Lower leg skin (tissue), 4 donors: ENCODE measurements at regions not wholly inside any gene's neighbourhood (a gene's known extent, or its start where the extent isn't known, plus 50 kb on each side); places are given as distances from the start of the nearest gene placed in this dataset.

Experiments used
- DNase-seq, 2 donors: peaks; one replicate each; pipeline ENCODE4 v3.0.0-alpha.2; 2019; ENCODE audit warnings: low spot score in 2 of 2
- H3K4me3 ChIP-seq: fragments of 200-600 bp; sonication (generic); 2 replicates; pipeline ENCODE4 v1.5.1; 2017; ENCODE audit warnings: mild to moderate bottlenecking, low read depth; ENCODE audit not compliant: poor library complexity, severe bottlenecking
- POLR2A ChIP-seq, 2 donors: fragments of 450-650 bp; IDR thresholded peaks; one replicate each; pipeline ENCODE4 v1.6.1; 2016 to 2017; ENCODE audit warnings: antibody characterized with exemption in 2 of 2, mild to moderate bottlenecking in 1 of 2, moderate library complexity in 1 of 2
- WGBS, 2 donors: methylation state at CpG; one replicate each; pipeline ENCODE4 v1.1.5; 2018; 5-methylcytosine and 5-hydroxymethylcytosine counted together
- intact Hi-C: fragments of 100-400 bp; cut with DNase I; formaldehyde crosslinking; loops from one replicate; pipeline ENCODE4 v1.15.0; 2023; ENCODE audit warnings: low total_unique reads
- TF ChIP-seq, protein P1 (sequence below), 3 donors: fragments of 450-650 bp; IDR thresholded peaks; one replicate each; pipeline ENCODE4 v1.5.1; 2016; ENCODE audit warnings: antibody characterized with exemption in 3 of 3, mild to moderate bottlenecking in 3 of 3, moderate library complexity in 2 of 3

DNA sequence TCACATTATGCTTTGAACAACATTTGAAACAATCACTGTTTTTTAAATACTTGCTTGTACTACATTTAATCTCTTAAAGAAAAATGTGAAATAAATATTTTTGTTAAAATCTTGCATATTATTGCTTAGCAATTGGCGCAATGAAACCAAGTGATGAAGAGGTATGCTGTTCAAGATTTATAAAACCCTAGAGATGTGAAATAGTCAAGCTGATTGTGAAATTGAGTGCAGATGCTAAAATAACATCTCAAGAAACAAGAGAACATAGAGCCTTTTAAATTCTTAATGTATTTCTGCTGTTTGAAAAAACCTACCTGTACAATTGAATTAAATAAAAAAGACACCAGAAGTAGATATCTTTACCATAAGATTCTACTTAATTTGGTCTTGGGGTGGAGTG is 179.2 kb upstream of the MCHR2 start:
- no peak for DNase-seq
- no peak overlapping the region for H3K4me3 ChIP-seq
- intact Hi-C loops = no loop called here
- TF ChIP-seq, protein P1, sequence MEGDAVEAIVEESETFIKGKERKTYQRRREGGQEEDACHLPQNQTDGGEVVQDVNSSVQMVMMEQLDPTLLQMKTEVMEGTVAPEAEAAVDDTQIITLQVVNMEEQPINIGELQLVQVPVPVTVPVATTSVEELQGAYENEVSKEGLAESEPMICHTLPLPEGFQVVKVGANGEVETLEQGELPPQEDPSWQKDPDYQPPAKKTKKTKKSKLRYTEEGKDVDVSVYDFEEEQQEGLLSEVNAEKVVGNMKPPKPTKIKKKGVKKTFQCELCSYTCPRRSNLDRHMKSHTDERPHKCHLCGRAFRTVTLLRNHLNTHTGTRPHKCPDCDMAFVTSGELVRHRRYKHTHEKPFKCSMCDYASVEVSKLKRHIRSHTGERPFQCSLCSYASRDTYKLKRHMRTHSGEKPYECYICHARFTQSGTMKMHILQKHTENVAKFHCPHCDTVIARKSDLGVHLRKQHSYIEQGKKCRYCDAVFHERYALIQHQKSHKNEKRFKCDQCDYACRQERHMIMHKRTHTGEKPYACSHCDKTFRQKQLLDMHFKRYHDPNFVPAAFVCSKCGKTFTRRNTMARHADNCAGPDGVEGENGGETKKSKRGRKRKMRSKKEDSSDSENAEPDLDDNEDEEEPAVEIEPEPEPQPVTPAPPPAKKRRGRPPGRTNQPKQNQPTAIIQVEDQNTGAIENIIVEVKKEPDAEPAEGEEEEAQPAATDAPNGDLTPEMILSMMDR (IDR thresholded peaks at IDR 0.05) = no peak
- TF ChIP-seq POLR2A (IDR thresholded peaks at IDR 0.05) = no peak
- 68 to 70% methylated on average over 1 of the region's 1 CpG for WGBS, 2 donors

DNA sequence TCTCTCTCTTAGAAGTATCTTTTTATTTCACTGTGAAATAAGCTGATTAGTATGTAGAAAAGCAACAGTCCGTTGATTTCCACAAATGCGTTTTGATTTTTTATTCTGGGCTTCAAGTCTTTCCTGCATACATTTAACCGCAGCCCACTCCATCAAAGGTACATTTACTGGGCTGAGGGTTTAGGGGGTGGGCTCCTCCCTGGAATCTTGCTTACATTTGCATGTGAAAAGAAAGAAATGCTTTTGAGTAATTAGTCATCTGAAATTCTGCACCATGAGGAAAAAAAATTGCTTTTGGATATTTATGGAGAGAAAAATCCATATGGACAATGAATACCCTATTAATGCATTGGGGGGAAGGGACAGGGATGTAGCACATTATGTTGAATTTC is 178.3 kb upstream of the MCHR2 start:
- intact Hi-C loops = no loop called here
- TF ChIP-seq, protein P1 (IDR thresholded peaks at IDR 0.05) = no peak
- TF ChIP-seq POLR2A (IDR thresholded peaks at IDR 0.05) = no peak

DNA sequence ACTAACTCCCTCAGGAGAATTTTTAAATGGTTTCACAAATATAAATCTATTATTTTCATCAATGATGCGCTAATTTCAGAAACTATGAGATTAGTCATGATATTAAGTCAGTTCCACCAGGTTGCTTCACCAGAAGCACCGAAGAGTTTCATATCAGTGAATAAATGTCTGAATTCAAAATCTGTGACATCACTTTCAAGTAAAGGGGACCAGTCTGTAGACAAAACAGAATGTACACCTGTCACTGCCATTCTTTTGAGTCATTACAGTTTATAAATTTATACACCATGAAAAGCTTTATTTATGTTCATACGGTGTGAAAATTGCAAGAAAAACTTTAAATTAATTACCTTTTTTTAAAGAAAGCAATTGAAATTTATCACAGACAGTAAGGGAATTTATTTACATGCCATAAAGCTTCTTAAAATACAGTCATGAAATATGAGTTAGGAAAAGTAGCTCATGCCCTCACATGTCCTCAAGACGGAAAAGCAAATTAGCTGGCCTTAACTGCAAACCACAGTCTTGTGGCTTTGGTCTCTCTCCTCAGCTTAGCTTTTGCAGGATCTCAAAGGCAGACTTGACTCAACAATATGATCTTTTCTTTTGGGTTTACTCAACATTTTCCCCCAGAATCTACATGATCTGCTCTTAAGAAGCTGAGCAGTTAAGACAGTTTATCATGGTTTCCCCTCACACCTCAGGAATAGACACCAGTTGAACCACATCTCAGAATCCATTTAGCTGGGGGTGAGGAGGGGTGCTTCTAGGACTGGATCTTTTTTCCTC is 177.7 kb upstream of the MCHR2 start:
- whole genome bisulfite sequencing, 2 donors = 52 to 59% methylated on average over 4 of the region's 4 CpGs
- intact Hi-C loops = no loop called here

More for the DNA sequence above, 178.3 kb upstream of the MCHR2 start:
- 81 to 85% methylated on average over 3 of the region's 3 CpGs for WGBS, 2 donors
- DNase-seq = no peak
- H3K4me3 ChIP-seq = no peak overlapping the region

DNA sequence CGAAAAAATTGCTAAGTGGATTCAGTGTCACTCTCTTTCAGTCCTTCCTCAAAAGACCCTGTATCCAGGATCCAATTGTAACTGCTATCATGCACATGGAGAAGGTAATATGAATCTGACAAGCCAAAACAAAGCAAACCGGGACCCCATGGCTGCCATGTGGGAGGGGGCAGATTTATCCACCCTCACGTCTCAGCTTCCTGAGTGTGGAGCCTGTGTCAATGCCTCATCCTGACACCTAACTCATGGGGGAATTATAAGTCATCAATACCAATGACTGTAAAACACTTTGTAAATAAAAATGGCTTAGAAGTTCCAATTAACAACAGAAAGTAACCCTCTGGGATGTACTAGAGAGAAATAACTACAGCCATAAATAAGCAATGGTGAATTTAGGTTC is 174.1 kb upstream of the MCHR2 start:
- intact Hi-C loops = no loop called here
- WGBS, 2 donors = 50 to 69% methylated on average over 3 of the region's 3 CpGs

More for the DNA sequence above, 177.7 kb upstream of the MCHR2 start:
- no peak for TF ChIP-seq POLR2A (IDR thresholded peaks at IDR 0.05)
- TF ChIP-seq, protein P1 (IDR thresholded peaks at IDR 0.05) = no peak
- H3K4me3 ChIP-seq = no peak overlapping the region
- no peak for DNase-seq

DNA sequence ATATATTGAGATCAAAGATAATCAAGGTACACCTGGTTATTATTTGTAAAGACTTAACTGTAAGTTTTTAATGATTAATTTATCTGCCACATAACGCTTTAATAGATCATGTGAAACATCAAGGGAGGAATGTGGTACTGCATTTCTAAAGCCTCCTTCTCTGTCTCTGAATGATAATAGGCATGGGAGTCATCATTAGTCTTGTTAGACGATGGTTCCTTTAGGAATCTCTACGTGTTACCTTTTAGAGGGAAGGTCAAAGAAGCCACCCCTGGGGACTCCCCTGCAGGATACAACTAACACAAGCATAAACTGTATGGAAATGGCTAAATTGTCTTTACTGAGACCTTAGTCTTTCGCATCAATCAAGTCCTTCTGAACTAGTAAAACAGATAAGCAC is 173.6 kb upstream of the MCHR2 start:
- TF ChIP-seq POLR2A (IDR thresholded peaks at IDR 0.05) = no peak
- DNase-seq = no peak
- whole genome bisulfite sequencing, 2 donors = 31 to 40% methylated on average over 4 of the region's 4 CpGs
- intact Hi-C loops = no loop called here
- no peak overlapping the region for H3K4me3 ChIP-seq

More for the DNA sequence above, 174.1 kb upstream of the MCHR2 start:
- H3K4me3 ChIP-seq = no peak overlapping the region
- no peak for DNase-seq
- TF ChIP-seq, protein P1 (IDR thresholded peaks at IDR 0.05) = no peak
- TF ChIP-seq POLR2A (IDR thresholded peaks at IDR 0.05) = no peak

DNA sequence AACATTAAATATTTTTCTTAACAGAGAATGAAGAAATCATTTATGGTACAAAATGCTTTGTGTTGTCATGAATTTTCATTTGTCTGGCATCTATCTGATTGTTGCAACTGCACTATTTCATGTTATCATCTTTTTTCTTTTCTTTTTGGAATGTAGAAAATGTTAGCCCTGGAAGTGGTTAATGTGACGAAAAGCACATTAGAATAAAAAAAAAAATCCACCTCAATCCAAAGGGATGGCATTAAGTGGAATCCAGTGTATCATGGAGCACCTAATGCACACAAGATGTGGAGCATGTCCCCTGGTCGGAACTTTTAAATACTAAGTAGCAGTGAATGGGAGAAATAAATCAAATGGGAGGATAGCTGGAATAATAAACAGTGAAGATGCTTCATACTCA is 172.9 kb upstream of the MCHR2 start:
- intact Hi-C loops = no loop called here
- no peak overlapping the region for H3K4me3 ChIP-seq
- TF ChIP-seq POLR2A (IDR thresholded peaks at IDR 0.05) = no peak
- TF ChIP-seq, protein P1 (IDR thresholded peaks at IDR 0.05) = no peak
- no peak for DNase-seq
- 14 to 20% methylated on average over 2 of the region's 2 CpGs for WGBS, 2 donors
